ENCODE measurements at regions not wholly inside any gene's neighbourhood (a gene's known extent, or its start where the extent isn't known, plus 50 kb on each side); places are given as distances from the start of the nearest gene placed in this dataset.

DNA sequence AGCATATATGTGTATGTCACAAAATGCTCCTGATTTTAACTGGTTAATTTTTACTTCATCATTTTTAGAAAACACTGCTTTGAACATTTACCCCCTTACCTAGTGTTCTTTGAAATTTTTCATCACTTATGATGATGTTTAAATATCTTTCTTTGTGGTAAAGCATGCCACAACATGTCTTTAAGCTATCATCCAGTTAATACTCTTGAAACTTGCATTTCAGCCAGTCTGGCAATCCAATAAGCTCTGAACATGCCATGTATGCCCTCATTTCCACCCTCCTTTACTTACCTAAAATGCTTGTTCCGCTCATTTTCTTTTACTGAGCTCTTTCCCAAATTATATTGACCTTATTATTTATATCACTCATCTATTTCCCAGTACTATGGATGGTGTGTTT lies 581.2 kb downstream of the RAPGEF2 start:
- intact Hi-C loops (cut with micrococcal nuclease), result no loop called here
- H3K27ac Mint-ChIP-seq (ENCODE audit: low read depth, unreplicated experiment), result peak overlapping the region; percentile 87
- TF ChIP-seq, protein P1, sequence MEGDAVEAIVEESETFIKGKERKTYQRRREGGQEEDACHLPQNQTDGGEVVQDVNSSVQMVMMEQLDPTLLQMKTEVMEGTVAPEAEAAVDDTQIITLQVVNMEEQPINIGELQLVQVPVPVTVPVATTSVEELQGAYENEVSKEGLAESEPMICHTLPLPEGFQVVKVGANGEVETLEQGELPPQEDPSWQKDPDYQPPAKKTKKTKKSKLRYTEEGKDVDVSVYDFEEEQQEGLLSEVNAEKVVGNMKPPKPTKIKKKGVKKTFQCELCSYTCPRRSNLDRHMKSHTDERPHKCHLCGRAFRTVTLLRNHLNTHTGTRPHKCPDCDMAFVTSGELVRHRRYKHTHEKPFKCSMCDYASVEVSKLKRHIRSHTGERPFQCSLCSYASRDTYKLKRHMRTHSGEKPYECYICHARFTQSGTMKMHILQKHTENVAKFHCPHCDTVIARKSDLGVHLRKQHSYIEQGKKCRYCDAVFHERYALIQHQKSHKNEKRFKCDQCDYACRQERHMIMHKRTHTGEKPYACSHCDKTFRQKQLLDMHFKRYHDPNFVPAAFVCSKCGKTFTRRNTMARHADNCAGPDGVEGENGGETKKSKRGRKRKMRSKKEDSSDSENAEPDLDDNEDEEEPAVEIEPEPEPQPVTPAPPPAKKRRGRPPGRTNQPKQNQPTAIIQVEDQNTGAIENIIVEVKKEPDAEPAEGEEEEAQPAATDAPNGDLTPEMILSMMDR (IDR thresholded peaks at IDR 0.05; ENCODE audit: unreplicated experiment), result no peak
- CTCF ChIA-PET, result interaction anchor here (0.7 kb wide), 2 partner anchors 18 to 204 kb away, joined by 3 read pairs; no protein-coding TSS in a partner anchor
- H3K27me3 Mint-ChIP-seq (ENCODE audit: insufficient read depth, unreplicated experiment), result no peaks in the 10 kb centered on the region
- no peaks in the 10 kb centered on the region for H3K36me3 Mint-ChIP-seq (ENCODE audit: insufficient read depth, unreplicated experiment)
- H3K4me3 Mint-ChIP-seq (ENCODE audit: unreplicated experiment), result no peak overlapping the region
- H3K9me3 Mint-ChIP-seq (ENCODE audit: unreplicated experiment), result no peaks in the 10 kb centered on the region
- DNase-seq (ENCODE audit: unreplicated experiment), result no peak
- BruUV-seq (replicated peaks), result no TSS peak
- peaks cover 18% of the 10 kb centered on the region for H3K4me1 Mint-ChIP-seq (ENCODE audit: insufficient read depth, unreplicated experiment)
- POLR2A ChIA-PET, result interaction anchor here (0.5 to 1.5 kb wide), 2 partner anchors 18 to 947 kb away, joined by 3 to 4 read pairs; no protein-coding TSS in a partner anchor

DNA sequence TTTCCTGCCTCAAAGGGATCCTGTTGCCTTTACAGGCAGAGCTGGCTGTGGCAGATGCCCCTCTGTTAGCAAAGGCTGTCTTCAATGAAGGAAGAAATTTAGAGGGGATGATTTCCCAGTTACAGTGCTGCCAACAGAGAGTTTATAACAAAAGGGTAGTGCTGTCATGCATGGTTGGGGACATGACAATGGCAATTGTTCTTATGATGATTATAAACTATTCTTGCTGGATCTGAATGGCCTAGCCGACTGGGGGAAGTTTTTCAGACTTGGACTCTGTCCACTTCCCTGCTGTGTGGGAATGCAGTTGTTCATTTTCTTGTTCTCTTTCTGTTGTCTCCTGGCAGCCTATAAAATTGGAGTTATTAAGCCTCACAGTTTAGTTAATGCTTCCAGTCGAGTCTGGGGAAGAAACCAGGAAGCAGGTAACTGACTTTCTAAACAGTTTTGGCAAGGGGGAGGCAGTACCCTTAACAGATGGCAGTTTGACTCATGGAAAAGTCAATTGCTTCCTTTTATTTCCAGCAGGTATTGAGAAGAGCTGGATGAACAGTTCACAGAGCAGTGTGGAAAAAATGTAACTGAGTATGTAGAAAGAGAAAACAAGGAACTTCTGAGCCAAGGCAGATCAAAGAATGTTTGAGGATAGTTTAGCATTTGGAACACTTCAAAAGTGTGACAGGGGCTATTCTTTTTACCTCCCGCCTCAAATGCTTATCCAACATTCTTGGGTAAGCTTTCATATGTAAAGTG lies 582.6 kb downstream of the RAPGEF2 start:
- Mint-ChIP-seq H3K4me1 (ENCODE audit: insufficient read depth, unreplicated experiment) (peaks cover 18% of the 10 kb centered on the region), H3K4me3 (ENCODE audit: unreplicated experiment) (no peak overlapping the region), H3K27ac (ENCODE audit: low read depth, unreplicated experiment) (peak overlapping the region; percentile 85), H3K9me3 (ENCODE audit: unreplicated experiment) (no peaks in the 10 kb centered on the region), H3K36me3 (ENCODE audit: insufficient read depth, unreplicated experiment) (no peaks in the 10 kb centered on the region), H3K27me3 (ENCODE audit: insufficient read depth, unreplicated experiment) (no peaks in the 10 kb centered on the region)
- DNase-seq (ENCODE audit: unreplicated experiment), result no peak
- no TSS peak for BruUV-seq (replicated peaks)
- intact Hi-C loops (cut with micrococcal nuclease), result no loop called here
- ChIA-PET POLR2A (no interaction called here), CTCF (interaction anchor here (0.6 to 0.9 kb wide), 3 partner anchors 10 to 83 kb away, joined by 3 read pairs; no protein-coding TSS in a partner anchor)
- TF ChIP-seq, protein P1 (IDR thresholded peaks at IDR 0.05; ENCODE audit: unreplicated experiment), result no peak

DNA sequence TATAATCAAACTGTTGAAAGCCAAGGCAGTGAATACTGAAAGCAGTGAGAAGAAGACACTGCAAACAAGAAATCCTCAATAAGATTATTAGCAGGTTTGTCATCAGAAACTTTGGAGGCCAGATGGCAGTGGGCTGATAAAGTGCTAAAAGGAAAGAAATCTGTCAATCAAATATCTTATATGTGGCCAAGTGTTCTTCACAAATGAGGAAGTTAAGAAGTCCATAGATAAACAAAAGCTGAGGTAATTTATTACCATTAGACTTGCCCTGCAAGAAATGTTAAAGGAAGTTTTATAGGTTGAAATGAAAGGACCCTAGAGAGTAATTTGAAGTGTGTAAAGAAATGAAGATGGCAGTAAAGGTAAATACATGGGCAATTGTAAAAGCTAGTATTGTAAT lies 586.6 kb downstream of the RAPGEF2 start:
- no peak for DNase-seq (ENCODE audit: unreplicated experiment)
- POLR2A ChIA-PET, result no interaction called here
- no peaks in the 10 kb centered on the region for H3K36me3 Mint-ChIP-seq (ENCODE audit: insufficient read depth, unreplicated experiment)
- TF ChIP-seq, protein P1 (IDR thresholded peaks at IDR 0.05; ENCODE audit: unreplicated experiment), result no peak
- intact Hi-C loops (cut with micrococcal nuclease), result no loop called here
- H3K27me3 Mint-ChIP-seq (ENCODE audit: insufficient read depth, unreplicated experiment), result no peaks in the 10 kb centered on the region
- CTCF ChIA-PET, result no interaction called here
- H3K27ac Mint-ChIP-seq (ENCODE audit: low read depth, unreplicated experiment), result no peak overlapping the region
- no peak overlapping the region for H3K4me3 Mint-ChIP-seq (ENCODE audit: unreplicated experiment)
- peaks cover 11% of the 10 kb centered on the region for H3K4me1 Mint-ChIP-seq (ENCODE audit: insufficient read depth, unreplicated experiment)
- no TSS peak for BruUV-seq (replicated peaks)
- H3K9me3 Mint-ChIP-seq (ENCODE audit: unreplicated experiment), result peaks cover 12% of the 10 kb centered on the region

DNA sequence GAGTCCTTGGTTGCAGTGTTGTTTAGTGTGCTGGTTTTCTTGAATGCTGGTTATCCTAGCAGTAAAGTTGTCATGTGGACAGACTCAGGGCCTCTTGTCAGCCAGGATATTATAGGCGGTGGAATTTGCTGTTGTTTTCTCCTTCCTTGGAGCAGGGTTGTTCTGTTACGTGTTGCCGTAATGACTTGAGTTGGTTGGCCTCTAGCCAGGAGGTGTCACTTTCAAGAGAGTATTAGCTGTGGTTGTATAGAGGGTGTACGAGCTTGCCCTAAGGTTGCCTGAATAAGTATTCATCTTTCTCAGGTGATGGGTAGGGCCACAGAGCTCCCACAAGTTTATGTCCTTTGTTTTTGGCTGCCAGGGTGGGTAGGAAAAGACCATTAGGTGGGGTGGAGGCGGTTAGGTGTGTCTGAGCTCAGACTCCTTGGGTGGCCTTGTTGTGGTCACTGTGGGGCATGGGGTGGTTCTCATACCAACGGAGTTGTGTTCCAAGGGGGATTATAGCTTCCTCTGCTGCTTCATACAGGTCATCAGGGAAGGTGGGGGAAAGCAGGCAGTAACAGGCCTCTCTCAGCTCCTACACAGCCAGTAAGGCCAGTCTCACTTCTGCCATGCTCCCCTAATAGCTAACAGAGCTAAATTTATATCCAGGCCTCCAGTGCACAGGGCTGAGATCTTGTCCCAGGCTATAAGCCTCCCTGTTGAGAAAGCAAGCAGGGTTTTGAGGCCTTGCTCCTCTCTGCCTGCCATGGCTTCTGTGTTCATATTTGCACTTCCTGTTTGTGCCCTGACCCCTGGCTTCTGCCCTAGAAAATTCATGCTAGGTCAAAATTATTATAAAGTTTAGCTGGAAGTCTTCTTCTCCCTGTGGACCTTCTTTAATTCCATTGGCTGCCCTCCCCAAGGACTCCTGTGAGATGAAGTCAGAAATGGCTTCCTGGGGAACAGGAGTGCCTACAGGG lies 594.7 kb downstream of the RAPGEF2 start:
- no peaks in the 10 kb centered on the region for H3K27me3 Mint-ChIP-seq (ENCODE audit: insufficient read depth, unreplicated experiment)
- no TSS peak for BruUV-seq (replicated peaks)
- intact Hi-C loops (cut with micrococcal nuclease), result no loop called here
- POLR2A ChIA-PET, result no interaction called here
- peaks cover 11% of the 10 kb centered on the region for H3K9me3 Mint-ChIP-seq (ENCODE audit: unreplicated experiment)
- H3K36me3 Mint-ChIP-seq (ENCODE audit: insufficient read depth, unreplicated experiment), result no peaks in the 10 kb centered on the region
- CTCF ChIA-PET, result interaction anchor here (0.6 to 0.8 kb wide), 3 partner anchors 12 to 1871 kb away, joined by 3 read pairs; no protein-coding TSS in a partner anchor
- H3K27ac Mint-ChIP-seq (ENCODE audit: low read depth, unreplicated experiment), result no peak overlapping the region
- TF ChIP-seq, protein P1 (IDR thresholded peaks at IDR 0.05; ENCODE audit: unreplicated experiment), result no peak
- H3K4me3 Mint-ChIP-seq (ENCODE audit: unreplicated experiment), result no peak overlapping the region
- no peaks in the 10 kb centered on the region for H3K4me1 Mint-ChIP-seq (ENCODE audit: insufficient read depth, unreplicated experiment)
- no peak for DNase-seq (ENCODE audit: unreplicated experiment)
